ENCODE measurements at regions not wholly inside any gene's neighbourhood (a gene's known extent, or its start where the extent isn't known, plus 50 kb on each side); places are given as distances from the start of the nearest gene placed in this dataset.

DNA sequence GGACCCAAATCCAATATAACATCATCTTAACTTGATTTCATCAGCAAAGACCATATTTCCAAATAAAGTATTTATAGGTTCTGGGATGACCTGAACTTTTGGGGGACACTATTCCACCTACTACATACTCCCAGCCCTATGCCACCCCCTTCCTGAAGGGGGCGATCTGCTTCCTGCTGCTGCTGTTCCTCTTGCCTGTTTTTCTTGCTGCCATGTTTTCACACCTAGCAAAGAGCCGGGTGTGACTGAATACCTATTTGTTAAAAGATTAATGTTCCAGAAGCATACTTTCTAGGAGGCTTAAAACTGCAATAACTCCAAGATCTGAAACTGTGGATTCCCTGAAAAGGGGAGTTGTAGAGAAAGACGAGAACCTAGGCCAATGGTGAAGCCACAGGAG, 89.7 kb downstream of the ICOS start:
- Histone ChIP-seq H3K9ac (ENCODE audit: low read depth in 1 of 3, low read length in 3 of 3) (no peak overlapping the region), H3K4me1 (ENCODE audit: control insufficient read depth in 3 of 3, insufficient read depth in 3 of 3, low read length in 3 of 3) (no peaks in the 10 kb centered on the region), H3K4me3 (ENCODE audit: low read length in 3 of 3) (no peak overlapping the region), H3K9me3 (ENCODE audit: control insufficient read depth in 3 of 3, low read length in 3 of 3) (no peaks in the 10 kb centered on the region), H3K27ac (ENCODE audit: low read depth, low read length) (no peak overlapping the region), H3K36me3 (ENCODE audit: control insufficient read depth in 3 of 3, insufficient read depth in 3 of 3, low read length in 3 of 3) (no peaks in the 10 kb centered on the region), H3K27me3 (ENCODE audit: control insufficient read depth in 3 of 3, insufficient read depth in 3 of 3, low read length in 3 of 3) (no peaks in the 10 kb centered on the region)

GRCh38 chr2:204027091-204027490, 90.5 kb downstream of the ICOS start:
- Histone ChIP-seq H3K9ac (ENCODE audit: low read depth in 1 of 3, low read length in 3 of 3) (no peak overlapping the region), H3K4me1 (ENCODE audit: control insufficient read depth in 3 of 3, insufficient read depth in 3 of 3, low read length in 3 of 3) (no peaks in the 10 kb centered on the region), H3K4me3 (ENCODE audit: low read length in 3 of 3) (no peak overlapping the region), H3K27ac (ENCODE audit: low read depth, low read length) (no peak overlapping the region), H3K9me3 (ENCODE audit: control insufficient read depth in 3 of 3, low read length in 3 of 3) (no peaks in the 10 kb centered on the region), H3K27me3 (ENCODE audit: control insufficient read depth in 3 of 3, insufficient read depth in 3 of 3, low read length in 3 of 3) (no peaks in the 10 kb centered on the region), H3K36me3 (ENCODE audit: control insufficient read depth in 3 of 3, insufficient read depth in 3 of 3, low read length in 3 of 3) (no peaks in the 10 kb centered on the region)

GRCh38 chr2:204030322-204030721, 93.8 kb downstream of the ICOS start:
- no peaks in the 10 kb centered on the region for H3K9me3 ChIP-seq (ENCODE audit: control insufficient read depth in 3 of 3, low read length in 3 of 3)
- H3K9ac ChIP-seq (ENCODE audit: low read depth in 1 of 3, low read length in 3 of 3) = no peak overlapping the region
- H3K36me3 ChIP-seq (ENCODE audit: control insufficient read depth in 3 of 3, insufficient read depth in 3 of 3, low read length in 3 of 3) = no peaks in the 10 kb centered on the region
- no peak overlapping the region for H3K27ac ChIP-seq (ENCODE audit: low read depth, low read length)
- no peaks in the 10 kb centered on the region for H3K4me1 ChIP-seq (ENCODE audit: control insufficient read depth in 3 of 3, insufficient read depth in 3 of 3, low read length in 3 of 3)
- no peak overlapping the region for H3K4me3 ChIP-seq (ENCODE audit: low read length in 3 of 3)
- H3K27me3 ChIP-seq (ENCODE audit: control insufficient read depth in 3 of 3, insufficient read depth in 3 of 3, low read length in 3 of 3) = peaks cover 0 to 2% (median 0%) of the 10 kb centered on the region in 3 donors

GRCh38 chr2:204031056-204031455, 94.5 kb downstream of the ICOS start:
- Histone ChIP-seq H3K9me3 (ENCODE audit: control insufficient read depth in 3 of 3, low read length in 3 of 3) (no peaks in the 10 kb centered on the region), H3K4me1 (ENCODE audit: control insufficient read depth in 3 of 3, insufficient read depth in 3 of 3, low read length in 3 of 3) (no peaks in the 10 kb centered on the region), H3K36me3 (ENCODE audit: control insufficient read depth in 3 of 3, insufficient read depth in 3 of 3, low read length in 3 of 3) (no peaks in the 10 kb centered on the region), H3K4me3 (ENCODE audit: low read length in 3 of 3) (no peak overlapping the region), H3K27me3 (ENCODE audit: control insufficient read depth in 3 of 3, insufficient read depth in 3 of 3, low read length in 3 of 3) (peaks cover 0 to 2% (median 0%) of the 10 kb centered on the region in 3 donors), H3K9ac (ENCODE audit: low read depth in 1 of 3, low read length in 3 of 3) (no peak overlapping the region), H3K27ac (ENCODE audit: low read depth, low read length) (no peak overlapping the region)

GRCh38 chr2:204032301-204032700, 95.7 kb downstream of the ICOS start:
- Histone ChIP-seq H3K9ac (ENCODE audit: low read depth in 1 of 3, low read length in 3 of 3) (no peak overlapping the region), H3K36me3 (ENCODE audit: control insufficient read depth in 3 of 3, insufficient read depth in 3 of 3, low read length in 3 of 3) (no peaks in the 10 kb centered on the region), H3K27me3 (ENCODE audit: control insufficient read depth in 3 of 3, insufficient read depth in 3 of 3, low read length in 3 of 3) (peaks cover 0 to 2% (median 0%) of the 10 kb centered on the region in 3 donors), H3K9me3 (ENCODE audit: control insufficient read depth in 3 of 3, low read length in 3 of 3) (no peaks in the 10 kb centered on the region), H3K27ac (ENCODE audit: low read depth, low read length) (no peak overlapping the region), H3K4me3 (ENCODE audit: low read length in 3 of 3) (no peak overlapping the region), H3K4me1 (ENCODE audit: control insufficient read depth in 3 of 3, insufficient read depth in 3 of 3, low read length in 3 of 3) (no peaks in the 10 kb centered on the region)

DNA sequence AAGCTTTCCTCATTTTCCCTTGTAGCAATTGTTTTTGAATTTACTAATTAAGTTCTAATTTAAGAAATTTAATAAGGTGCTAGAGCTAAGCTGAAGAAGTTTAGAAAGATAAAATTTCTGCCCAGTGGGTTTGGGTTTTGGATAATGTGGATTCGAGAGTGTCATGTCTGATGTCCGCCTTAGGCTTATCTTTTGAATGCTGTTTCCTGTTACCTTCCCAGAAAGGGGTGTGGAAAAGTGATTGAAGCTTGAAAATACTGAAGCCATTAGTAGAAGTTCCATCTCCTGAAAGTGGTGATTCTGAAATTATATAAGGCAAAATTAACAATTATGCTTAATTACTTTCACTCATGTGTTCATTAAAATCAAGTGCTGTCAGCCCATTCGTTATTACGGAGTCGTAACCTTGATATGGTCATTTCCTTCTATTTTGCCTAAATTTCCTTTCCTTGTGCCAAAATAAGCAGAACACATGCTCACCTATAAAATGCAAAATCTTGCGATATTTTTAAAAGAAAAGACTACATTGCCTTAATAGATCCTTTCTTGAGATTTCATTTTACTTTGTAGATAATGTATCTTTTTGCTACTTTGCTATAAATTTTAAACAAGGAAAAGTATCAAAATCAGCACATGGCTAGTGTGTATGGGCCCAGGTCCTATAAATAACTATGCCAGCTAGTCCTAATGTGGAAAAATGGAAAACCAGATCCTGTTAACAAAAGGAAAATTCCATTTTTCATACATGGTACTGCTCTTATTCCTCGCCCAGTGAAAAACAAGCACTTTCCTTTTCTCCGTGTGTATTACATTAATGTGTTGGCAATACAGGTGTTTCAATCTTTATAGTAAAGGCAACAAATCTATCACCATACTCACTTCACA, 97.3 kb downstream of the ICOS start:
- no peaks in the 10 kb centered on the region for H3K36me3 ChIP-seq (ENCODE audit: control insufficient read depth in 3 of 3, insufficient read depth in 3 of 3, low read length in 3 of 3)

GRCh38 chr2:204036706-204037105, 100.1 kb downstream of the ICOS start:
- peaks cover 0 to 2% (median 0%) of the 10 kb centered on the region in 3 donors for H3K27me3 ChIP-seq (ENCODE audit: control insufficient read depth in 3 of 3, insufficient read depth in 3 of 3, low read length in 3 of 3)
- H3K9me3 ChIP-seq (ENCODE audit: control insufficient read depth in 3 of 3, low read length in 3 of 3) = no peaks in the 10 kb centered on the region
- H3K4me3 ChIP-seq (ENCODE audit: low read length in 3 of 3) = no peak overlapping the region
- H3K27ac ChIP-seq (ENCODE audit: low read depth, low read length) = no peak overlapping the region
- no peak overlapping the region for H3K9ac ChIP-seq (ENCODE audit: low read depth in 1 of 3, low read length in 3 of 3)
- H3K4me1 ChIP-seq (ENCODE audit: control insufficient read depth in 3 of 3, insufficient read depth in 3 of 3, low read length in 3 of 3) = no peaks in the 10 kb centered on the region
- no peaks in the 10 kb centered on the region for H3K36me3 ChIP-seq (ENCODE audit: control insufficient read depth in 3 of 3, insufficient read depth in 3 of 3, low read length in 3 of 3)

More for the DNA sequence above, 97.3 kb downstream of the ICOS start:
- Histone ChIP-seq H3K4me3 (ENCODE audit: low read length in 3 of 3) (no peak overlapping the region), H3K4me1 (ENCODE audit: control insufficient read depth in 3 of 3, insufficient read depth in 3 of 3, low read length in 3 of 3) (no peaks in the 10 kb centered on the region), H3K27ac (ENCODE audit: low read depth, low read length) (no peak overlapping the region), H3K9ac (ENCODE audit: low read depth in 1 of 3, low read length in 3 of 3) (no peak overlapping the region), H3K27me3 (ENCODE audit: control insufficient read depth in 3 of 3, insufficient read depth in 3 of 3, low read length in 3 of 3) (peaks cover 0 to 2% (median 0%) of the 10 kb centered on the region in 3 donors), H3K9me3 (ENCODE audit: control insufficient read depth in 3 of 3, low read length in 3 of 3) (no peaks in the 10 kb centered on the region)

DNA sequence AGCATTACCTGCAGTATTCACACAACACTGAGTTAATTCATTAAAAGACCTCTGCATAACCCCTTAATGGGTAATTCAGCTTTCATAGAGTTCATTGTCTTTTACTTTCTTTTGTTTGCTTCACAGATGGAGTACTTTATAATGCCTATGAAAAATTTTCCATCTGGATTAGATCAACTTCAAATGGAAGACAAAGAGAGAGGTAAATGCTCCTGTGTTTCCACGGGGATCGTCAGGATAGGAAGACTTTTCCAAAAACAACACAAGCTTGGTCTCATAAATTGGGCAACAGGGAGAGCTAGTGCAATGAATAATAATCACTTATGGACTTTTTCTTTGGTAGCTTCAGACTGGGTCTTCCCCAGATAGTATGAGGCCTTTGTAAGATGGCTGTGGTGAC, 100.7 kb downstream of the ICOS start:
- H3K4me3 ChIP-seq (ENCODE audit: low read length in 3 of 3) = no peak overlapping the region
- H3K4me1 ChIP-seq (ENCODE audit: control insufficient read depth in 3 of 3, insufficient read depth in 3 of 3, low read length in 3 of 3) = no peaks in the 10 kb centered on the region
- no peak overlapping the region for H3K27ac ChIP-seq (ENCODE audit: low read depth, low read length)
- H3K36me3 ChIP-seq (ENCODE audit: control insufficient read depth in 3 of 3, insufficient read depth in 3 of 3, low read length in 3 of 3) = no peaks in the 10 kb centered on the region
- no peaks in the 10 kb centered on the region for H3K9me3 ChIP-seq (ENCODE audit: control insufficient read depth in 3 of 3, low read length in 3 of 3)
- H3K9ac ChIP-seq (ENCODE audit: low read depth in 1 of 3, low read length in 3 of 3) = no peak overlapping the region
- peaks cover 0 to 2% (median 0%) of the 10 kb centered on the region in 3 donors for H3K27me3 ChIP-seq (ENCODE audit: control insufficient read depth in 3 of 3, insufficient read depth in 3 of 3, low read length in 3 of 3)

DNA sequence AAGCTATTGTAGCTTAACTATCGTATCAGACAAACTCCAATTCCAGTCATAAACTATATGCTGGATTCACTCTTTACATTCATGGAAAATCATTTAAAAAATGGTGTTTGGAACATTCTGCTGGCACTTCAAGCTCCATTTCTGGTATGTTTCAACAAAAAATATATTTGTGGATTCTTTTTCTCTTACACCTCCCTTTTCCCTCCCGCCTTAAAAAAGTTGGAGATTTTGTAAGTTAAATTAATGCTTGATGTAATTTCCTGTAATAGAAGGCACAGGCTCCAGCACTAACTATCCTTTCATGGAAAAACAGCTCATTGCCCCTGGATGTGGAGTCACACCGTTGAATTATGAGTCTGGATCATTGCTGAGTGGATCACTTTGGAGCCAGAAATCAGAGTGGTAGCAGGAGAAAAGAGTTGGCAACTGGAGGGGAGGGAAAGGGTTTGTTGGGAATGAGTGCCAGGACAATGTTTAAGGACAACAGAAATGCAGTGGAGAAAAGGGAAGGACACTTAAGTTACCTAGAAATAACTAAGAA, 102.8 kb downstream of the ICOS start:
- Histone ChIP-seq H3K36me3 (ENCODE audit: control insufficient read depth in 3 of 3, insufficient read depth in 3 of 3, low read length in 3 of 3) (no peaks in the 10 kb centered on the region), H3K27ac (ENCODE audit: low read depth, low read length) (no peak overlapping the region), H3K4me3 (ENCODE audit: low read length in 3 of 3) (no peak overlapping the region), H3K27me3 (ENCODE audit: control insufficient read depth in 3 of 3, insufficient read depth in 3 of 3, low read length in 3 of 3) (no peaks in the 10 kb centered on the region), H3K9me3 (ENCODE audit: control insufficient read depth in 3 of 3, low read length in 3 of 3) (no peaks in the 10 kb centered on the region), H3K9ac (ENCODE audit: low read depth in 1 of 3, low read length in 3 of 3) (no peak overlapping the region), H3K4me1 (ENCODE audit: control insufficient read depth in 3 of 3, insufficient read depth in 3 of 3, low read length in 3 of 3) (no peaks in the 10 kb centered on the region)

DNA sequence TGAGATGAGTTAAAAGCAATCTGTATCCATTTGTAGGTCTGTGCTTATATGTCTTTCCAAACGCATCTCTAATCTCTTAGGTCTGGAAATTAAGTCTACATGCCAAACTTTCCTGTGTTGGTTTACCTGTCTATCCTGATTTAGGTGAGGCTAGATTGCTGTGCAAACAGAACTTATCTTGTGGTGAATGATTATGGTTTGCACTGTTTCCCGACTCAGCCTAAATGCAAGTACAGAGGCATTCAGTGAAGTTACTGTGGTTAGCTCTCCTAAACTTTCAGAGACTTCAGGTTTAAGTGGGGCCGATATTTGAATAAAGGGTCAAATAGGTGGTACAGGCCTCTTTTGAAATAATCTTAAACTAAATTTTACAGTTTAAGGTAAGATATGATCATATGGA, 103.5 kb downstream of the ICOS start:
- no peak overlapping the region for H3K27ac ChIP-seq (ENCODE audit: low read depth, low read length)
- no peaks in the 10 kb centered on the region for H3K27me3 ChIP-seq (ENCODE audit: control insufficient read depth in 3 of 3, insufficient read depth in 3 of 3, low read length in 3 of 3)
- no peaks in the 10 kb centered on the region for H3K36me3 ChIP-seq (ENCODE audit: control insufficient read depth in 3 of 3, insufficient read depth in 3 of 3, low read length in 3 of 3)
- H3K4me3 ChIP-seq (ENCODE audit: low read length in 3 of 3) = no peak overlapping the region
- no peak overlapping the region for H3K9ac ChIP-seq (ENCODE audit: low read depth in 1 of 3, low read length in 3 of 3)
- no peaks in the 10 kb centered on the region for H3K9me3 ChIP-seq (ENCODE audit: control insufficient read depth in 3 of 3, low read length in 3 of 3)
- no peaks in the 10 kb centered on the region for H3K4me1 ChIP-seq (ENCODE audit: control insufficient read depth in 3 of 3, insufficient read depth in 3 of 3, low read length in 3 of 3)

Data from skeletal muscle tissue (tissue), 3 donors.